CD4-positive, alpha-beta T cell treated with Interleukin-15 for 4 hours (primary cell): ENCODE measurements at regions not wholly inside any gene's neighbourhood (a gene's known extent, or its start where the extent isn't known, plus 50 kb on each side); places are given as distances from the start of the nearest gene placed in this dataset.
A peak's percentile ranks its signal among the peaks of the same experiment; 100 is the strongest.

Experiments
- DNase-seq: peaks from one replicate; pipeline ENCODE4 v3.0.0-alpha.2; 2020; ENCODE audit warnings: low spot score

GRCh38 chr7:115269486-115269885 lies 347.6 kb downstream of the MDFIC start:
- DNase-seq, result no peak

GRCh38 chr7:115267503-115267902 lies 345.6 kb downstream of the MDFIC start:
- DNase-seq, result no peak

GRCh38 chr7:115260381-115260780 lies 338.5 kb downstream of the MDFIC start:
- DNase-seq, result no peak

GRCh38 chr7:115252461-115252860 lies 330.6 kb downstream of the MDFIC start:
- no peak for DNase-seq

GRCh38 chr7:115249080-115249479 lies 327.2 kb downstream of the MDFIC start:
- DNase-seq, result no peak

GRCh38 chr7:115241151-115241550 lies 319.3 kb downstream of the MDFIC start:
- DNase-seq, result no peak

- no peak for DNase-seq
These were observed 318.3 kb downstream of the MDFIC start for GRCh38 chr7:115240242-115240641.

- DNase-seq, result no peak
These were observed 313.2 kb downstream of the MDFIC start for GRCh38 chr7:115235075-115235474.

- DNase-seq, result no peak
These were observed 311.9 kb downstream of the MDFIC start for GRCh38 chr7:115233809-115234208.

- DNase-seq, result no peak
These were observed 310.1 kb downstream of the MDFIC start for GRCh38 chr7:115232041-115232440.

- peak; percentile 66 for DNase-seq
These were observed 309.1 kb downstream of the MDFIC start for GRCh38 chr7:115230882-115231571.

- peak; percentile 46 for DNase-seq
These were observed 307.7 kb downstream of the MDFIC start for GRCh38 chr7:115229401-115230105.

- DNase-seq, result no peak
These were observed 305.8 kb downstream of the MDFIC start for GRCh38 chr7:115227473-115228235.

- DNase-seq, result no peak
These were observed 304.5 kb downstream of the MDFIC start for GRCh38 chr7:115226410-115226809.

GRCh38 chr7:115224922-115225321 lies 303.0 kb downstream of the MDFIC start:
- DNase-seq, result no peak

GRCh38 chr7:115223959-115224358 lies 302.1 kb downstream of the MDFIC start:
- DNase-seq, result no peak

- DNase-seq, result no peak
These were observed 299.6 kb downstream of the MDFIC start for GRCh38 chr7:115221456-115221855.

GRCh38 chr7:115218076-115218475 lies 296.2 kb downstream of the MDFIC start:
- no peak for DNase-seq

GRCh38 chr7:115217373-115217772 lies 295.5 kb downstream of the MDFIC start:
- DNase-seq, result no peak

- peak; percentile 20 for DNase-seq
These were observed 294.8 kb downstream of the MDFIC start for GRCh38 chr7:115216652-115217051.

GRCh38 chr7:115211171-115211570 lies 289.3 kb downstream of the MDFIC start:
- no peak for DNase-seq

- DNase-seq, result no peak
These were observed 288.7 kb downstream of the MDFIC start for GRCh38 chr7:115210552-115210951.
